ENCODE measurements at regions not wholly inside any gene's neighbourhood (a gene's known extent, or its start where the extent isn't known, plus 50 kb on each side); places are given as distances from the start of the nearest gene placed in this dataset.

GRCh38 chr3:176147251-176147650, 1050.0 kb downstream of the TBL1XR1 start:
- ChIA-PET CTCF (ENCODE audit: low intra/inter-chr PET ratio) (no interaction called here), POLR2A (no interaction called here)
- Histone ChIP-seq H3K36me3 (ENCODE audit: control insufficient read depth, insufficient read depth, low read length) (no peaks in the 10 kb centered on the region), H3K4me3 (no peak overlapping the region), H2AFZ (ENCODE audit: low read depth, low read length) (no peak overlapping the region), H3K9ac (ENCODE audit: insufficient read depth in 1 of 2, low read depth in 2 of 2, low read length in 2 of 2) (no peak overlapping the region), H4K20me1 (replicated peaks; ENCODE audit: control insufficient read depth, insufficient read depth, low read length) (no peaks in the 10 kb centered on the region), H3K9me1 (ENCODE audit: control insufficient read depth, insufficient read depth, low read length) (no peaks in the 10 kb centered on the region), H3K4me2 (ENCODE audit: insufficient read depth, low read length) (no peak overlapping the region), H3K4me1 (replicated peaks in 1 of 2; ENCODE audit: control insufficient read depth in 2 of 2, insufficient read depth in 2 of 2, low read length in 2 of 2) (no peaks in the 10 kb centered on the region), H3K27ac (ENCODE audit: extremely low read depth, low read depth, low read length) (no peak overlapping the region), H3K79me2 (ENCODE audit: control insufficient read depth, insufficient read depth, low read length) (no peaks in the 10 kb centered on the region), H3K27me3 (ENCODE audit: control insufficient read depth in 2 of 2, insufficient read depth in 2 of 2, low read length in 2 of 2) (no peaks in the 10 kb centered on the region), H3K9me3 (replicated peaks; ENCODE audit: control insufficient read depth, insufficient read depth, low read depth, low read length) (no peaks in the 10 kb centered on the region)
- in situ Hi-C loops (cut with MboI), result no loop called here
- FAIRE-seq (no peak), DNase-seq (ENCODE audit: extremely low read depth in 1 of 4, low spot score in 3 of 4) (no peak), ATAC-seq (no peak)
- TF ChIP-seq TARDBP (IDR thresholded peaks at IDR 0.05), result no peak
- TF ChIP-seq KLF1 (tag; IDR thresholded peaks at IDR 0.05), result no peak
- TF ChIP-seq ZHX1 (conservative IDR thresholded peaks at IDR 0.05; ENCODE audit: low read length), result no peak
- TF ChIP-seq ZNF717 (CRISPR knock-in tag; IDR thresholded peaks at IDR 0.05), result no peak
- no peak for TF ChIP-seq ZNF133 (CRISPR knock-in tag; IDR thresholded peaks at IDR 0.05)
- no peak for TF ChIP-seq ZNF143 (CRISPR knock-in tag; IDR thresholded peaks at IDR 0.05)
- BruUV-seq (replicated peaks), result no TSS peak
- WGBS (ENCODE audit: insufficient coverage, low coverage, missing lambda C conversion rate), result 0% methylated on average over 1 of the region's 1 CpG
- intact Hi-C loops (cut with micrococcal nuclease), result no loop called here

Measured in K562 (cell line).